ENCODE measurements at regions not wholly inside any gene's neighbourhood (a gene's known extent, or its start where the extent isn't known, plus 50 kb on each side); places are given as distances from the start of the nearest gene placed in this dataset.

GRCh38 chr1:212553676-212554075 is 54.9 kb upstream of the ATF3 start:
- H3K4me1 Mint-ChIP-seq: peaks cover 0 to 4% (median 3%) of the 10 kb centered on the region in 4 donors
- no peaks in the 10 kb centered on the region for H3K36me3 Mint-ChIP-seq
- H3K9me3 Mint-ChIP-seq: peaks cover 0 to 2% (median 0%) of the 10 kb centered on the region in 9 donors
- no peak overlapping the region for H3K4me3 Mint-ChIP-seq
- DNase-seq (no peak), ATAC-seq (no peak)
- no peak overlapping the region for H3K27ac Mint-ChIP-seq
- peaks cover 3 to 22% (median 8%) of the 10 kb centered on the region in 5 donors for H3K27me3 Mint-ChIP-seq
- POLR2A ChIA-PET: no interaction called here

DNA sequence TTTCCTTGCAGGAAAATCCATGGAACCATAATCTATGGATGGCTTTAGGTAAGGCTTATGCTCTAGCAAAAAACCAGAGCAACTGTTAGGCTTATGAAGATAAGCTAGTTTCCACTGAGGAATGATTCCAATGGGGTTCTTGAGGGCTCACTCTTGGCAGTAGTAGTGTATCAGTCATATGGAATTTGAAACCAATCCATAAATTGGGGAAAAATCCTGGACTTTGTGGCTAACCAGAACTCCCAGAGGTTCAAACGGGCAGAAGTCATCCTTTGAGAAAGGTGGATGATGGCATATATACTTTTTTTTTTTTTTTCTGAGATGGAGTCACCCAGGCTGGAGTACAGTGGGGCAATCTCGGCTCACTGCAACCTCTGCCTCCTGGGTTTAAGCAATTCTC is 54.2 kb upstream of the ATF3 start:
- no peak for DNase-seq
- H3K27ac Mint-ChIP-seq: no peak overlapping the region
- no peak for ATAC-seq
- H3K9me3 Mint-ChIP-seq: peaks cover 0 to 2% (median 0%) of the 10 kb centered on the region in 9 donors
- H3K27me3 Mint-ChIP-seq: peaks cover 0 to 20% (median 6%) of the 10 kb centered on the region in 5 donors
- POLR2A ChIA-PET: interaction anchor here (0.7 kb wide), 1 partner anchor 11 kb away, joined by 3 read pairs; no protein-coding TSS in a partner anchor
- no peaks in the 10 kb centered on the region for H3K36me3 Mint-ChIP-seq
- H3K4me3 Mint-ChIP-seq: no peak overlapping the region
- H3K4me1 Mint-ChIP-seq: peaks cover 6 to 10% (median 7%) of the 10 kb centered on the region in 4 donors

- POLR2A ChIA-PET: no interaction called here
- Mint-ChIP-seq H3K27ac (no peak overlapping the region), H3K9me3 (peaks cover 0 to 2% (median 0%) of the 10 kb centered on the region in 9 donors), H3K4me3 (no peak overlapping the region), H3K4me1 (peaks cover 6 to 14% (median 8%) of the 10 kb centered on the region in 4 donors), H3K27me3 (peaks cover 0 to 16% (median 6%) of the 10 kb centered on the region in 5 donors), H3K36me3 (no peaks in the 10 kb centered on the region)
- no peak for DNase-seq
- no peak for ATAC-seq
Measured at GRCh38 chr1:212555426-212555825, 53.1 kb upstream of the ATF3 start.

GRCh38 chr1:212556822-212557549 is 51.6 kb upstream of the ATF3 start:
- Mint-ChIP-seq H3K27ac (peak overlapping the region in 2 of 10 donors; percentile 10 to 31), H3K4me3 (peak overlapping the region in 4 of 10 donors; percentile 9 to 82 (median 34)), H3K4me1 (peaks cover 6 to 14% (median 8%) of the 10 kb centered on the region in 4 donors), H3K27me3 (peaks cover 0 to 11% (median 2%) of the 10 kb centered on the region in 5 donors), H3K36me3 (no peaks in the 10 kb centered on the region), H3K9me3 (peaks cover 0 to 2% (median 0%) of the 10 kb centered on the region in 9 donors)
- POLR2A ChIA-PET: no interaction called here
- ATAC-seq (no peak), DNase-seq (no peak)

DNA sequence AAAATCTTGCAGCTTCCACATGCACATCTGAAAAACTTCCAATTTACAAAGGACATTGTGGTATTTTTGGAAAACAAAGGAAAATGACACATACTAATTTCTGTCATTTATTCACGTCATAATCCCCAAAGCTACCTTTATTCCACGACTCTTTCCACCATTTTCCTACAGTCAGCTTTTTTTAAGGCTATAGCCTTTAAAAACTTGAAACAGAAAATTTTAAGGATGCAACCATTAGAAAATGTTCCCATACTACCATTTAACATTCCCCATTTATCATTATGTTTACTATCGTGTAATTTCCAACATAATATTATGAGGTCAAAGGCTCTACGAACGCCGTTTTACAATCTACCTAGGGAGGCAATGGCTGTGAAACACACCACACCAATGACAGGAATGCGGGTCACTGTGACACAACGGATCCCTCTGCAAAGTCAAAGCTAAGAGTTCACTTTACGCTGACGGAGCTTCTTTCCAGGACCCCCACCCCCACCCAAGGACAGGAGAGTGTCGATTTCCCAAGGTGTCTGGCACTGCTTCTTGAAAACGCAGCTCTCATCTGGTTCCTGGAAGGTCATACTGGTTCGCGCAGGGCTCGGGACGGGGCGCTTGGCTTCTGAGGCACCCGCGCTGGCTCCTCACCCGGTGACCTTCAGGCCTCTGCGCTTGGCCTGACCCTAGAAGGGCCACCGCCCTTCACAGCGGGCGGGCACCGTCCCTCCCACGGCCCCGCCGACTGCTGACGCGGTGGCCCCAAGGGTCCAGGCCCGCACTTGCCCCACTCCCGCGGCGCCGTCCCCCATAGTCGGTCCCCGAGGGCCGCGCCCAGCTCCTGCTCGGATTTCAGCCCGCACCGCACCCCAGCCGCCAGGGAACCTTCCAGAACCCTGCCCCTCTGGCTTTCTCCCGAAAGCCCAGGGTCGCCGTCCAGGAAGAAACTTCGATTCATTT is 50.5 kb upstream of the ATF3 start:
- Mint-ChIP-seq H3K9me3 (peaks cover 0 to 5% (median 0%) of the 10 kb centered on the region in 9 donors), H3K36me3 (peaks cover 0 to 4% (median 0%) of the 10 kb centered on the region in 3 donors), H3K27ac (peak overlapping the region; percentile 79 to 97 (median 89)), H3K4me3 (peak overlapping the region; percentile 70 to 91 (median 82)), H3K27me3 (peaks cover 0 to 8% (median 1%) of the 10 kb centered on the region in 5 donors), H3K4me1 (peaks cover 6 to 14% (median 8%) of the 10 kb centered on the region in 4 donors)
- peak; percentile 41 to 61 for ATAC-seq
- no peak for DNase-seq
- POLR2A ChIA-PET: interaction anchor here (1.0 to 1.2 kb wide), 5 partner anchors 9 to 300 kb away, joined by 3 to 5 read pairs (median 4); partner anchors contain the start of genes FLVCR1 and NSL1

- H3K4me1 Mint-ChIP-seq: peaks cover 6 to 14% (median 8%) of the 10 kb centered on the region in 4 donors
Measured at GRCh38 chr1:212558693-212559480, 49.7 kb upstream of the ATF3 start.

More at GRCh38 chr1:212558693-212559480, 49.7 kb upstream of the ATF3 start:
- H3K27ac Mint-ChIP-seq: peak overlapping the region; percentile 93 to 99 (median 97)
- peaks cover 0 to 4% (median 0%) of the 10 kb centered on the region in 5 donors for H3K27me3 Mint-ChIP-seq
- peaks cover 0 to 5% (median 0%) of the 10 kb centered on the region in 3 donors for H3K36me3 Mint-ChIP-seq
- peak; percentile 88 to 95 for ATAC-seq
- H3K9me3 Mint-ChIP-seq: peaks cover 0 to 7% (median 0%) of the 10 kb centered on the region in 9 donors
- DNase-seq: peak; percentile 87 to 95 (median 91)
- POLR2A ChIA-PET: interaction anchor here (0.6 to 1.2 kb wide), 6 partner anchors 8 to 300 kb away, joined by 3 to 5 read pairs (median 4); partner anchors contain the start of genes FLVCR1 and NSL1
- H3K4me3 Mint-ChIP-seq: peak overlapping the region; percentile 82 to 95 (median 90)

Measured in naive thymus-derived CD8-positive, alpha-beta T cell (primary cell).